ENCODE measurements at regions not wholly inside any gene's neighbourhood (a gene's known extent, or its start where the extent isn't known, plus 50 kb on each side); places are given as distances from the start of the nearest gene placed in this dataset.
"Not testable (repeated sequence)": the region's sequence is repeated elsewhere in the genome, so short reads cannot be mapped to it uniquely, and the experiment has no call there.

GRCh38 chr5:87541676-87542075 is 128.9 kb upstream of the CCNH start:
- ATAC-seq (no peak), DNase-seq (no peak)
- Mint-ChIP-seq H3K4me3 (no peak overlapping the region), H3K9me3 (ENCODE audit: low read depth) (no peaks in the 10 kb centered on the region), H3K27me3 (peaks cover 7% of the 10 kb centered on the region), H3K27ac (no peak overlapping the region), H3K36me3 (ENCODE audit: low read depth) (no peaks in the 10 kb centered on the region), H3K4me1 (no peaks in the 10 kb centered on the region)
- intact Hi-C loops (cut with DNase I, micrococcal nuclease), result no loop called here
- CTCF ChIA-PET, result no interaction called here
- POLR2A ChIA-PET, result no interaction called here

- Mint-ChIP-seq H3K4me1 (no peaks in the 10 kb centered on the region), H3K27me3 (peaks cover 9% of the 10 kb centered on the region), H3K27ac (no peak overlapping the region), H3K4me3 (no peak overlapping the region), H3K36me3 (ENCODE audit: low read depth) (no peaks in the 10 kb centered on the region), H3K9me3 (ENCODE audit: low read depth) (no peaks in the 10 kb centered on the region)
- intact Hi-C loops (cut with DNase I, micrococcal nuclease), result no loop called here
- DNase-seq (no peak), ATAC-seq (no peak)
- POLR2A ChIA-PET, result no interaction called here
- CTCF ChIA-PET, result no interaction called here
Measured at GRCh38 chr5:87541033-87541432, 128.3 kb upstream of the CCNH start.

DNA sequence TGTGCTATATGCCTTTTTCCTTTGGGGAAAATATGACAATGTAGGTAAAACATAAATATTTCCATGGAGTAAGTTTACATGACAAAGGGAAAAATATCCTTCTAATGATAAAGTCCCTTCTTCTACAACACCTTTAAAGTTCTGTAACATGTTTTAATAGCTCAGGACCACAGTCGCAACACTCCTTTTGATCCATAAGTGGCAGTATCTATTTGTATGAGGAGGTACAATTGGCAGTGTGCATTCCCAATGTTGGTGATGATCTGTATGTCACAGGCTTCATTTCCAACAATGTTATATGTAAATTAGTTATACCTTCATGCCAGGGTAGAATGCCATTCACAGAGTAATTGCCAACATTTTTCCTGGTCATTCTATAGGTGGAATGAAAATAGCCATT is 127.1 kb upstream of the CCNH start:
- no peaks in the 10 kb centered on the region for H3K9me3 Mint-ChIP-seq (ENCODE audit: low read depth)
- H3K36me3 Mint-ChIP-seq (ENCODE audit: low read depth), result no peaks in the 10 kb centered on the region
- H3K4me1 Mint-ChIP-seq, result no peaks in the 10 kb centered on the region
- intact Hi-C loops (cut with DNase I, micrococcal nuclease), result no loop called here
- CTCF ChIA-PET, result no interaction called here
- H3K4me3 Mint-ChIP-seq, result no peak overlapping the region
- ATAC-seq (no peak), DNase-seq (no peak)
- H3K27ac Mint-ChIP-seq, result no peak overlapping the region
- peaks cover 9% of the 10 kb centered on the region for H3K27me3 Mint-ChIP-seq
- POLR2A ChIA-PET, result no interaction called here

GRCh38 chr5:87536365-87536764 is 123.6 kb upstream of the CCNH start:
- CTCF ChIA-PET, result interaction anchor here (0.5 kb wide), 1 partner anchor 1119 kb away, joined by 3 read pairs; no protein-coding TSS in a partner anchor
- Mint-ChIP-seq H3K4me3 (no peak overlapping the region), H3K4me1 (no peaks in the 10 kb centered on the region), H3K27ac (no peak overlapping the region), H3K36me3 (ENCODE audit: low read depth) (no peaks in the 10 kb centered on the region), H3K27me3 (peaks cover 4% of the 10 kb centered on the region), H3K9me3 (ENCODE audit: low read depth) (no peaks in the 10 kb centered on the region)
- no peak for DNase-seq
- POLR2A ChIA-PET, result no interaction called here
- no peak for ATAC-seq
- intact Hi-C loops (cut with DNase I, micrococcal nuclease), result no loop called here

GRCh38 chr5:87535706-87536105 is 123.0 kb upstream of the CCNH start:
- no peaks in the 10 kb centered on the region for H3K36me3 Mint-ChIP-seq (ENCODE audit: low read depth)
- H3K4me1 Mint-ChIP-seq, result no peaks in the 10 kb centered on the region
- H3K27ac Mint-ChIP-seq, result no peak overlapping the region
- intact Hi-C loops (cut with DNase I, micrococcal nuclease), result no loop called here
- CTCF ChIA-PET, result no interaction called here
- DNase-seq (no peak), ATAC-seq (no peak)
- POLR2A ChIA-PET, result no interaction called here
- H3K4me3 Mint-ChIP-seq, result no peak overlapping the region
- H3K9me3 Mint-ChIP-seq (ENCODE audit: low read depth), result no peaks in the 10 kb centered on the region
- H3K27me3 Mint-ChIP-seq, result peaks cover 4% of the 10 kb centered on the region

- H3K9me3 Mint-ChIP-seq (ENCODE audit: low read depth), result no peaks in the 10 kb centered on the region
- intact Hi-C loops (cut with DNase I, micrococcal nuclease), result no loop called here
- CTCF ChIA-PET, result no interaction called here
- H3K27me3 Mint-ChIP-seq, result no peaks in the 10 kb centered on the region
- DNase-seq (no peak), ATAC-seq (no peak)
- H3K36me3 Mint-ChIP-seq (ENCODE audit: low read depth), result no peaks in the 10 kb centered on the region
- H3K4me1 Mint-ChIP-seq, result no peaks in the 10 kb centered on the region
- POLR2A ChIA-PET, result no interaction called here
- no peak overlapping the region for H3K27ac Mint-ChIP-seq
- H3K4me3 Mint-ChIP-seq, result no peak overlapping the region
Measured at GRCh38 chr5:87529486-87530076, 116.9 kb upstream of the CCNH start.

- ChIA-PET CTCF (interaction anchor here (1.3 kb wide), 1 partner anchor 8 kb away, joined by 3 read pairs; no protein-coding TSS in a partner anchor), POLR2A (no interaction called here)
- DNase-seq (no peak), ATAC-seq (no peak)
- Mint-ChIP-seq H3K4me3 (no peak overlapping the region), H3K27me3 (no peaks in the 10 kb centered on the region), H3K36me3 (ENCODE audit: low read depth) (no peaks in the 10 kb centered on the region), H3K9me3 (ENCODE audit: low read depth) (no peaks in the 10 kb centered on the region), H3K4me1 (no peaks in the 10 kb centered on the region), H3K27ac (no peak overlapping the region)
- intact Hi-C loops (cut with DNase I, micrococcal nuclease), result no loop called here
Measured at GRCh38 chr5:87526131-87526530, 113.4 kb upstream of the CCNH start.

- Mint-ChIP-seq H3K4me1 (no peaks in the 10 kb centered on the region), H3K9me3 (ENCODE audit: low read depth) (no peaks in the 10 kb centered on the region), H3K4me3 (no peak overlapping the region), H3K27ac (no peak overlapping the region), H3K27me3 (no peaks in the 10 kb centered on the region), H3K36me3 (ENCODE audit: low read depth) (no peaks in the 10 kb centered on the region)
- DNase-seq (no peak), ATAC-seq (no peak)
- CTCF ChIA-PET, result no interaction called here
- intact Hi-C loops (cut with DNase I, micrococcal nuclease), result no loop called here
- POLR2A ChIA-PET, result no interaction called here
Measured at GRCh38 chr5:87524217-87524616, 111.5 kb upstream of the CCNH start.

DNA sequence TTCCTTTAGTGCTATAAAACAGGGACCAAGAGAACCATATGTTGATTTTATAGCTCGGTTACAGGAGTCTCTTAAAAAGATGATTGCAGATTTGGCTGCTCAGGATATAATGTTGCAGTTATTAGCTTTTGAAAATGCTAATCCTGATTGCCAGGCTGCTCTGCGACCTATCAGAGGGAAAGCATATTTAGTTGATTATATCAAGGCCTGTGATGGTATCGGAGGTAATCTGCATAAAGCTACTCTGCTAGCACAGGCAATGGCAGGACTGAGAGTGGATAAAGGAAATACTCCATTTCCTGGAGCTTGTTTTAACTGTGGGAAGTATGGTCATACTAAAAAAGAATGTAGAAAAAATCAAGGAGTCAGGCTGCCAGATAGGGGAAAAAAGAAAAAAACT is 99.0 kb upstream of the CCNH start:
- POLR2A ChIA-PET; H3K4me1 Mint-ChIP-seq; DNase-seq; intact Hi-C loops (cut with DNase I, micrococcal nuclease); ATAC-seq; H3K36me3 Mint-ChIP-seq (ENCODE audit: low read depth); H3K4me3 Mint-ChIP-seq; H3K9me3 Mint-ChIP-seq (ENCODE audit: low read depth); H3K27ac Mint-ChIP-seq; CTCF ChIA-PET: not testable (repeated sequence)
- H3K27me3 Mint-ChIP-seq, result peaks cover 13% of the 10 kb centered on the region

DNA sequence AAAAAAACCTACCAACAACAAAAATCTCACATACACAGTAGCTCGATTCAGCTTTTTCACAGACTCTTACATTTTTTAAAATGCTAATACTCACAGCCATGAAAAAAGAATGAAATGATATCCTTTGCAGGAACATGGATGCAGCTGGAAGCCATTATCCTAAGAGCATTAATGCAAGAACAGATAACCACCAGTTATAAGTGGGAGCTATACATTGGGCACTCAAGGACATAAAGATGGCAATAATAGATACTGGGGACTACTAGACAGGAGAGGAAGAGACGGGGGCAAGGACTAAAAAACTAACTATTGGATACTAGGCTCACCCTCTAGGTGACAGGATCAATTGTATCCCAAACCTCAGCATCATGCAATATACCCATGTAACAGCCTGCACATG is 90.3 kb upstream of the CCNH start:
- ChIA-PET POLR2A (no interaction called here), CTCF (no interaction called here)
- Mint-ChIP-seq H3K27me3 (peaks cover 12% of the 10 kb centered on the region), H3K4me3 (no peak overlapping the region), H3K27ac (no peak overlapping the region), H3K9me3 (ENCODE audit: low read depth) (no peaks in the 10 kb centered on the region), H3K36me3 (ENCODE audit: low read depth) (no peaks in the 10 kb centered on the region), H3K4me1 (no peaks in the 10 kb centered on the region)
- intact Hi-C loops (cut with DNase I, micrococcal nuclease), result no loop called here
- ATAC-seq (no peak), DNase-seq (no peak)

- ATAC-seq, result no peak
- ChIA-PET CTCF (no interaction called here), POLR2A (no interaction called here)
- no peak for DNase-seq
- Mint-ChIP-seq H3K9me3 (ENCODE audit: low read depth) (peaks cover 4% of the 10 kb centered on the region), H3K27me3 (peaks cover 11% of the 10 kb centered on the region), H3K36me3 (ENCODE audit: low read depth) (no peaks in the 10 kb centered on the region), H3K4me1 (no peaks in the 10 kb centered on the region), H3K27ac (no peak overlapping the region), H3K4me3 (no peak overlapping the region)
- intact Hi-C loops (cut with DNase I, micrococcal nuclease), result no loop called here
Measured at GRCh38 chr5:87499478-87500410, 87.0 kb upstream of the CCNH start.

All from activated CD4-positive, alpha-beta T cell treated with anti-CD3 and anti-CD28 coated beads for 36 hours (primary cell).